ENCODE measurements at regions not wholly inside any gene's neighbourhood (a gene's known extent, or its start where the extent isn't known, plus 50 kb on each side); places are given as distances from the start of the nearest gene placed in this dataset.

DNA sequence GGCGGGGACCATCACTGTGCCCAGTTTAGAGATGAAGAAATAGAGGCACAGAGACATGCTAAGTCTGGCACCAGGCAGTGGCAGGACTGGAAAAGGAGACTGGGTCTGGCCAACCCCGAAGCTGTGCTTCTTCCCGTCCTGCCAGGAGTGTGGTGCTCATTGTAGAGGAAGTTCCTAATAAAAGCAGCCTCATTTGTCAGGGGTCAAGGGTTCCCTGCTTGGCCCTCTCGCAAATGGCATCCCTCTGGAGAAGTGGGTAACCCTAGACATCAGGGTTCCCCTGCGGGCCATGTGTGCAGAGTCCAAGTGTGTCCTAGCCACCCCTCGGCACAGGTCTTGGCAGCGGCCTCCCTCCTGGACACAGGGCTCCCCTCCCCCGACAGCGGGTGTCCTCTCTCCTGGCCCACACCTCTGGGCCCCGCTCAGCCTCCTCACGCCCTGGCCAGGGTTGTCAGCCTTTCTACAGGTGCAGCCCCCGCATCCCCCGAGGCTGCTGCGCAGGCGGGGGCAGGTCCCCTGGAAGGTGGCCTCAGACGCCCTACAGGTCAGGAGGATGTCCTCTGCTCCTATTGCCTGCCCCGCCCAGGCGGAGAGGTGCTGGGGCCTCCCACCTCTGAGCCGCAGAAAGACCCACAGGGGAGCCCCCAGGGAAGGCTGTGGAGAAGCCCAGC, 61.8 kb upstream of the PRR20G start:
- 68% methylated on average over 17 of the region's 19 CpGs; no CpG with 5 or more reads in 1 of the 2 donors for WGBS, 2 donors (ENCODE audit: low coverage in 1 of 2)
- no peak for DNase-seq
- Histone ChIP-seq H3K27me3 (peaks cover 43% of the 10 kb centered on the region), H3K27ac (no peak overlapping the region), H3K9me3 (no peaks in the 10 kb centered on the region), H3K4me1 (no peaks in the 10 kb centered on the region), H3K4me3 (no peak overlapping the region), H3K36me3 (no peaks in the 10 kb centered on the region)
- intact Hi-C loops (cut with DNase I; ENCODE audit: low total_unique reads), result no loop called here
- TF ChIP-seq POLR2AphosphoS5 (IDR thresholded peaks at IDR 0.05) (no peak), POLR2A (IDR thresholded peaks at IDR 0.05) (no peak), EP300 (IDR thresholded peaks at IDR 0.05; ENCODE audit: low read depth) (no peak)
- TF ChIP-seq, protein P1, sequence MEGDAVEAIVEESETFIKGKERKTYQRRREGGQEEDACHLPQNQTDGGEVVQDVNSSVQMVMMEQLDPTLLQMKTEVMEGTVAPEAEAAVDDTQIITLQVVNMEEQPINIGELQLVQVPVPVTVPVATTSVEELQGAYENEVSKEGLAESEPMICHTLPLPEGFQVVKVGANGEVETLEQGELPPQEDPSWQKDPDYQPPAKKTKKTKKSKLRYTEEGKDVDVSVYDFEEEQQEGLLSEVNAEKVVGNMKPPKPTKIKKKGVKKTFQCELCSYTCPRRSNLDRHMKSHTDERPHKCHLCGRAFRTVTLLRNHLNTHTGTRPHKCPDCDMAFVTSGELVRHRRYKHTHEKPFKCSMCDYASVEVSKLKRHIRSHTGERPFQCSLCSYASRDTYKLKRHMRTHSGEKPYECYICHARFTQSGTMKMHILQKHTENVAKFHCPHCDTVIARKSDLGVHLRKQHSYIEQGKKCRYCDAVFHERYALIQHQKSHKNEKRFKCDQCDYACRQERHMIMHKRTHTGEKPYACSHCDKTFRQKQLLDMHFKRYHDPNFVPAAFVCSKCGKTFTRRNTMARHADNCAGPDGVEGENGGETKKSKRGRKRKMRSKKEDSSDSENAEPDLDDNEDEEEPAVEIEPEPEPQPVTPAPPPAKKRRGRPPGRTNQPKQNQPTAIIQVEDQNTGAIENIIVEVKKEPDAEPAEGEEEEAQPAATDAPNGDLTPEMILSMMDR (IDR thresholded peaks at IDR 0.05), result no peak
- in situ Hi-C loops (cut with MboI; ENCODE audit: low pct_ligation_motif_present in 1 of 4, low pct_unique_long_range_greater_than_20kb in 1 of 4, low sequenced_read_pairs in 3 of 4), result no loop called here

DNA sequence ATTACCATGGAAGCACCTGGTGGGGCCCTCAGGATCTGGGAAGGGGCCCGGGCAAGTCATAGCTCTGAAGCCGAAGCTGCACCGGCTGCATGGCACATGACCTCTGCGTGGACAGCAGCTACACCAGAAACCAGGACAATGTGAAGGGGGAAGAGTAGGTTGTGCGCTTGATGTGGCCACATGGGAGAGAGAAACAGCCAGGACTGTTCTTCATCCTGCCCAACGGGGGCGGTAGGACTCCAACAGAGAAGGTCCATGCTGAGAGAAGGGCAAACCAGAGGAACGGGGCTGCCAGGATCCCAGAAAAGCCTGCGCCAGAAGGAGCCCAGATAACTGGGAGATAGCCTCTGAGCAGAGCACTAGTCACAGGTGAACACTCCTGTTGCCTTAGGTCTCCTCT, 54.9 kb upstream of the PRR20G start:
- intact Hi-C loops (cut with DNase I; ENCODE audit: low total_unique reads), result no loop called here
- H3K27ac ChIP-seq, result no peak overlapping the region
- TF ChIP-seq POLR2AphosphoS5 (IDR thresholded peaks at IDR 0.05) (no peak), POLR2A (IDR thresholded peaks at IDR 0.05) (no peak), EP300 (IDR thresholded peaks at IDR 0.05; ENCODE audit: low read depth) (no peak)
- TF ChIP-seq, protein P1 (IDR thresholded peaks at IDR 0.05), result no peak

DNA sequence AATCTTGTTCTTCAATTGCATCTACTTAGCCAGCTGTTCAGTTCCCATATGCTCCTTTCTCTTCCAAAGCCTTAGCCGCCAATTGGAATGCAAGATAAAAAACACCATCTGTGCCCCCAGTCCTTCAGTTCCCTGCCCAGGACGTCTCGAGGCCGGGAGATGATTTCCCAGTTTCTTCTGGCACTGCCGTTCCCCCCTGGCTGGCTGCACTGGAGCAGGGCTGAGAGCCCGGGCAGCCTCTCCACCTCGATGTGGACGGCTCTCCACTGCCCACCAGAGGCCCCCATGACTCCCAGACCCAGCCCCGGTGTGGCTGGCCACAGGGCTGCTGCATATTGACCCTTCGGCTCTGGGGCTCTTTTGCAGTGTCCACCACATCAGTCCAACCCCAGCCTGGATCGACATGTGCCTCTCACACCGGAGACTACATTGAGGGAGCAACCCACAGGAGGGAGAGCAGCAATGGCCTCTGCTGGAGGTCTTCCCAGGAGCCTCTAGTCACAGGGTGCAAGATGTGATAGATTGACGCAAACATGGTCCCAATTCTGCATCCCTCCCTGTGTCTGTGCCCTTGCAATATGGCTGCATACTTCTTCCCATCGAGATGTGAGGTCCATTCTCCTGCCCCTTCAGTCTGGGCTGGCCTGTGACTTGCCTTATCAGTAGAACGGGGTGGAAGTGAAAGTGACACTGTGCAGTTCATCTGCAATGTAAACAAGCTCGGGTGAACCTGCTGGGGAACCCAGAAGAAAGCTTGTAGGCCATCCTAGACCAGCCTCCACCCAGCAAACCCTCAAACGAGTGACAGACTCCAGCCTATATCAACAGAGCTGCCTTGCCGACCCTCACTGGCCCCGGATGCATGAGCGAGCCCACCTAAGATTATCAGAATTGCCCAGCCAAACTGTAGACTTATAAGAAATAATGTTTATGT, 52.3 kb upstream of the PRR20G start:
- no peak overlapping the region for H3K4me3 ChIP-seq
- intact Hi-C loops (cut with DNase I; ENCODE audit: low total_unique reads), result no loop called here
- peaks cover 41% of the 10 kb centered on the region for H3K27me3 ChIP-seq
- WGBS, 2 donors (ENCODE audit: low coverage in 1 of 2), result 44 to 56% methylated on average over 6 to 20 of the region's 20 CpGs
- no peaks in the 10 kb centered on the region for H3K4me1 ChIP-seq
- no peaks in the 10 kb centered on the region for H3K36me3 ChIP-seq
- no peak for DNase-seq
- in situ Hi-C loops (cut with MboI; ENCODE audit: low pct_ligation_motif_present in 1 of 4, low pct_unique_long_range_greater_than_20kb in 1 of 4, low sequenced_read_pairs in 3 of 4), result no loop called here
- TF ChIP-seq POLR2A (IDR thresholded peaks at IDR 0.05) (no peak), EP300 (IDR thresholded peaks at IDR 0.05; ENCODE audit: low read depth) (no peak), POLR2AphosphoS5 (IDR thresholded peaks at IDR 0.05) (no peak)
- TF ChIP-seq, protein P1 (IDR thresholded peaks at IDR 0.05), result no peak
- H3K27ac ChIP-seq, result no peak overlapping the region
- no peaks in the 10 kb centered on the region for H3K9me3 ChIP-seq

More for the DNA sequence above, 54.9 kb upstream of the PRR20G start:
- no peak for DNase-seq
- H3K27me3 ChIP-seq, result peaks cover 42% of the 10 kb centered on the region
- H3K9me3 ChIP-seq, result no peaks in the 10 kb centered on the region
- H3K4me1 ChIP-seq, result no peaks in the 10 kb centered on the region
- in situ Hi-C loops (cut with MboI; ENCODE audit: low pct_ligation_motif_present in 1 of 4, low pct_unique_long_range_greater_than_20kb in 1 of 4, low sequenced_read_pairs in 3 of 4), result no loop called here
- WGBS, 2 donors (ENCODE audit: low coverage in 1 of 2), result 59 to 62% methylated on average over 9 of the region's 9 CpGs
- H3K4me3 ChIP-seq, result no peak overlapping the region
- H3K36me3 ChIP-seq, result no peaks in the 10 kb centered on the region

DNA sequence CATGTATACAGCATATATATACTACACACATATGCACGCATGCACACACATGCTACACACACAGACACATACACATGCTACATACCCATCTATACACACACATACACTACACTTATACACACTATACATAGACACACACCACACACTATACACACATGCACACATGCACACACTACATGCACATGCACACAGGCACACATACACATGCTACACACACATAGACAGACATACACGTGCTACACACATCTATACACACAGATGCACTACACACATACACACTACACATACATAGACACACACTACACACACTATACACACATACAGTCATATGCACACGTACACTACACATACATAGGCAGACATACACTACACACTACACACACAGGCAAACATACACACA, 51.2 kb upstream of the PRR20G start:
- WGBS, 2 donors (ENCODE audit: low coverage in 1 of 2), result 56 to 70% methylated on average over 3 of the region's 3 CpGs
- Histone ChIP-seq H3K27ac (no peak overlapping the region), H3K9me3 (peaks cover 0 to 8% of the 10 kb centered on the region in 2 donors), H3K4me1 (no peaks in the 10 kb centered on the region), H3K4me3 (no peak overlapping the region), H3K27me3 (peaks cover 43% of the 10 kb centered on the region), H3K36me3 (no peaks in the 10 kb centered on the region)
- intact Hi-C loops (cut with DNase I; ENCODE audit: low total_unique reads) (no loop called here), in situ Hi-C loops (cut with MboI; ENCODE audit: low pct_ligation_motif_present in 1 of 4, low pct_unique_long_range_greater_than_20kb in 1 of 4, low sequenced_read_pairs in 3 of 4) (no loop called here)
- TF ChIP-seq EP300 (IDR thresholded peaks at IDR 0.05; ENCODE audit: low read depth) (no peak), POLR2A (IDR thresholded peaks at IDR 0.05) (no peak)
- TF ChIP-seq, protein P1 (IDR thresholded peaks at IDR 0.05), result no peak
- no peak for DNase-seq
